ENCODE measurements at regions not wholly inside any gene's neighbourhood (a gene's known extent, or its start where the extent isn't known, plus 50 kb on each side); places are given as distances from the start of the nearest gene placed in this dataset.

GRCh38 chr6:14344486-14344885 lies 226.9 kb downstream of the CD83 start:
- Histone ChIP-seq H3K4me1 (ENCODE audit: insufficient read depth, low read length, poor library complexity, severe bottlenecking) (peaks cover 29% of the 10 kb centered on the region), H3K36me3 (ENCODE audit: insufficient read depth, low read length) (no peaks in the 10 kb centered on the region), H3K4me2 (ENCODE audit: low read length) (no peak overlapping the region), H4K20me1 (ENCODE audit: insufficient read depth, low read length) (no peaks in the 10 kb centered on the region), H3K9me2 (ENCODE audit: insufficient read depth, low read length) (no peaks in the 10 kb centered on the region), H3K4me3 (ENCODE audit: low read depth, low read length, poor library complexity, severe bottlenecking) (no peak overlapping the region), H3K27ac (ENCODE audit: low read depth, low read length, poor library complexity, severe bottlenecking) (no peak overlapping the region), H3K9me3 (ENCODE audit: low read length) (no peaks in the 10 kb centered on the region), H2AFZ (ENCODE audit: low read length) (no peak overlapping the region), H3K79me2 (ENCODE audit: insufficient read depth, low read depth, low read length) (no peaks in the 10 kb centered on the region)
- intact Hi-C loops (cut with micrococcal nuclease; ENCODE audit: unreplicated experiment): no loop called here
- DNase-seq (ENCODE audit: low spot score): no peak
- TF ChIP-seq CTCF (conservative IDR thresholded peaks at IDR 0.05; ENCODE audit: low read length) (no peak), EZH2phosphoT487 (IDR thresholded peaks at IDR 0.05; ENCODE audit: borderline replicate concordance, low read depth, low read length) (no peak)
- CTCF ChIA-PET (ENCODE audit: unreplicated experiment): no interaction called here
- no TSS peak for BruUV-seq (replicated peaks)
- POLR2A ChIA-PET: no interaction called here

DNA sequence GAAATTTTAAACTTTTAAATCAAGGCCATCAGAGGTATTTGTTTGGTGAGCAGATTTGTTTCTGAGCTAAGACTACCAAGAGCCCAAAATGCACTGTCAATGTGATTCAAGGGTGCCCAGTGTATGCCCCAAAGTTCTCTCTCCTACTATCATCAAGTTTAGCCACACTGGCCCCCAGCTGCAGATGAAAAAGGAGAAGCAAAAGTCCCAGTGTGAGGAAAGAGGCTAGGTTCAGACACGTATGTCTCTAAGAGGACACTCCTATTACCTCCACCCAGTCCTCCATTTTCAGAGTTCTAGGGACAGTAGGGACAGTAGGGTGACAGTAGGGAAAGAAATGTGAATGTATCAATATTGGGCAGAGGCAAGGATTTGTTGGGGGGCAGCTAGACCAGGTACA lies 230.8 kb downstream of the CD83 start:
- H3K9me3 ChIP-seq (ENCODE audit: low read length): peaks cover 15% of the 10 kb centered on the region; the same call in 1 of the 2 replicates
- BruUV-seq (replicated peaks): no TSS peak
- peak; percentile 52 for DNase-seq (ENCODE audit: low spot score)
- POLR2A ChIA-PET: interaction anchor here (0.7 to 4.9 kb wide), 5 partner anchors 11 to 27 kb away, joined by 3 to 30 read pairs (median 3); no protein-coding TSS in a partner anchor
- peak overlapping the region; percentile 79; the same call in 1 of the 2 replicates for H2AFZ ChIP-seq (ENCODE audit: low read length)
- peaks cover 26% of the 10 kb centered on the region for H3K4me1 ChIP-seq (ENCODE audit: insufficient read depth, low read length, poor library complexity, severe bottlenecking)
- H3K4me2 ChIP-seq (ENCODE audit: low read length): peak overlapping the region; percentile 51
- H4K20me1 ChIP-seq (ENCODE audit: insufficient read depth, low read length): no peaks in the 10 kb centered on the region
- no peaks in the 10 kb centered on the region; the same call in 1 of the 2 replicates for H3K36me3 ChIP-seq (ENCODE audit: insufficient read depth, low read length)
- TF ChIP-seq CTCF (conservative IDR thresholded peaks at IDR 0.05; ENCODE audit: low read length): no peak
- TF ChIP-seq EZH2phosphoT487 (IDR thresholded peaks at IDR 0.05; ENCODE audit: borderline replicate concordance, low read depth, low read length): no peak
- no peaks in the 10 kb centered on the region for H3K79me2 ChIP-seq (ENCODE audit: insufficient read depth, low read depth, low read length)
- CTCF ChIA-PET (ENCODE audit: unreplicated experiment): interaction anchor here (0.5 to 0.8 kb wide), 2 partner anchors 20 to 44 kb away, joined by 3 read pairs; no protein-coding TSS in a partner anchor
- intact Hi-C loops (cut with micrococcal nuclease; ENCODE audit: unreplicated experiment): no loop called here
- H3K9me2 ChIP-seq (ENCODE audit: insufficient read depth, low read length): no peaks in the 10 kb centered on the region
- no peak overlapping the region for H3K4me3 ChIP-seq (ENCODE audit: low read depth, low read length, poor library complexity, severe bottlenecking)
- H3K27ac ChIP-seq (ENCODE audit: low read depth, low read length, poor library complexity, severe bottlenecking): no peak overlapping the region

- ChIA-PET POLR2A (interaction anchor here (0.8 to 4.9 kb wide), 6 partner anchors 12 to 80 kb away, joined by 3 to 30 read pairs (median 4); no protein-coding TSS in a partner anchor), CTCF (ENCODE audit: unreplicated experiment) (interaction anchor here (0.8 to 1.0 kb wide), 2 partner anchors 11 to 19 kb away, joined by 3 read pairs; no protein-coding TSS in a partner anchor)
- peaks cover 26% of the 10 kb centered on the region for H3K4me1 ChIP-seq (ENCODE audit: insufficient read depth, low read length, poor library complexity, severe bottlenecking)
- no peaks in the 10 kb centered on the region for H4K20me1 ChIP-seq (ENCODE audit: insufficient read depth, low read length)
- intact Hi-C loops (cut with micrococcal nuclease; ENCODE audit: unreplicated experiment): no loop called here
- peak overlapping the region; percentile 79 for H2AFZ ChIP-seq (ENCODE audit: low read length)
- no peaks in the 10 kb centered on the region for H3K79me2 ChIP-seq (ENCODE audit: insufficient read depth, low read depth, low read length)
- BruUV-seq (replicated peaks): no TSS peak
- H3K4me3 ChIP-seq (ENCODE audit: low read depth, low read length, poor library complexity, severe bottlenecking): peak overlapping the region; percentile 4
- DNase-seq (ENCODE audit: low spot score): no peak
- TF ChIP-seq EZH2phosphoT487 (IDR thresholded peaks at IDR 0.05; ENCODE audit: borderline replicate concordance, low read depth, low read length) (no peak), CTCF (conservative IDR thresholded peaks at IDR 0.05; ENCODE audit: low read length) (no peak)
- peak overlapping the region; percentile 61 for H3K27ac ChIP-seq (ENCODE audit: low read depth, low read length, poor library complexity, severe bottlenecking)
- no peaks in the 10 kb centered on the region for H3K9me2 ChIP-seq (ENCODE audit: insufficient read depth, low read length)
- peak overlapping the region; percentile 51 for H3K4me2 ChIP-seq (ENCODE audit: low read length)
- peaks cover 15% of the 10 kb centered on the region; the same call in 1 of the 2 replicates for H3K9me3 ChIP-seq (ENCODE audit: low read length)
- H3K36me3 ChIP-seq (ENCODE audit: insufficient read depth, low read length): no peaks in the 10 kb centered on the region; the same call in 1 of the 2 replicates
Measured at GRCh38 chr6:14349507-14349906, 231.9 kb downstream of the CD83 start.
